ENCODE measurements at regions not wholly inside any gene's neighbourhood (a gene's known extent, or its start where the extent isn't known, plus 50 kb on each side); places are given as distances from the start of the nearest gene placed in this dataset.

DNA sequence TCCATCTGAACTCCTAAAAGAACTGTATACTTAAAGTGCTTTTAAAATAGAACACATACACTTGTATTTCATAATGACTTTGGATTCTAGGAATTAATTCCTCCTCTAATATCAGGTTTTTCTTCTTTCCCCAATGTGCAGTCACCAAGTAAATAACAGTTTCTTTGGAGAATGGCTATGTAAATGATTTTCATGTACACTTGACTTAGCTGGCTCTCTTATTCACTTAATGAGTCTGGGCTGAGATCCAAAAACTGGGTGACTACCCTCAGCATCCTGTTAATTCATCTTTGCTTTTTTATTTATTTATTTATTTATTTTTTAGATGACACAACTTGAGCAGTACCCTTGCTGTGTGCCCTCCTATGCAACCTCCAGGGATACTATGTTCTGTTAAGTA, 1003.7 kb downstream of the SLITRK1 start:
- TF ChIP-seq CREB1 (CRISPR knock-in tag; IDR thresholded peaks at IDR 0.05; ENCODE audit: low read depth) (no peak), ETS1 (IDR thresholded peaks at IDR 0.05) (no peak), ZNF114 (CRISPR knock-in tag; IDR thresholded peaks at IDR 0.05) (no peak), EZH2phosphoT487 (IDR thresholded peaks at IDR 0.05; ENCODE audit: unreplicated experiment) (no peak), STAT1 (IDR thresholded peaks at IDR 0.05; ENCODE audit: unreplicated experiment) (no peak), REST (IDR thresholded peaks at IDR 0.05; ENCODE audit: unreplicated experiment) (no peak), EZH2 (IDR thresholded peaks at IDR 0.05; ENCODE audit: low read depth, unreplicated experiment) (no peak), POLR2AphosphoS5 (IDR thresholded peaks at IDR 0.05; ENCODE audit: low read depth) (no peak), NANOG (IDR thresholded peaks at IDR 0.05; ENCODE audit: borderline replicate concordance) (no peak), ZNF331 (CRISPR knock-in tag; IDR thresholded peaks at IDR 0.05; ENCODE audit: low read depth) (no peak)
- TF ChIP-seq, protein P1, sequence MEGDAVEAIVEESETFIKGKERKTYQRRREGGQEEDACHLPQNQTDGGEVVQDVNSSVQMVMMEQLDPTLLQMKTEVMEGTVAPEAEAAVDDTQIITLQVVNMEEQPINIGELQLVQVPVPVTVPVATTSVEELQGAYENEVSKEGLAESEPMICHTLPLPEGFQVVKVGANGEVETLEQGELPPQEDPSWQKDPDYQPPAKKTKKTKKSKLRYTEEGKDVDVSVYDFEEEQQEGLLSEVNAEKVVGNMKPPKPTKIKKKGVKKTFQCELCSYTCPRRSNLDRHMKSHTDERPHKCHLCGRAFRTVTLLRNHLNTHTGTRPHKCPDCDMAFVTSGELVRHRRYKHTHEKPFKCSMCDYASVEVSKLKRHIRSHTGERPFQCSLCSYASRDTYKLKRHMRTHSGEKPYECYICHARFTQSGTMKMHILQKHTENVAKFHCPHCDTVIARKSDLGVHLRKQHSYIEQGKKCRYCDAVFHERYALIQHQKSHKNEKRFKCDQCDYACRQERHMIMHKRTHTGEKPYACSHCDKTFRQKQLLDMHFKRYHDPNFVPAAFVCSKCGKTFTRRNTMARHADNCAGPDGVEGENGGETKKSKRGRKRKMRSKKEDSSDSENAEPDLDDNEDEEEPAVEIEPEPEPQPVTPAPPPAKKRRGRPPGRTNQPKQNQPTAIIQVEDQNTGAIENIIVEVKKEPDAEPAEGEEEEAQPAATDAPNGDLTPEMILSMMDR (conservative IDR thresholded peaks at IDR 0.05; ENCODE audit: low read depth in 2 of 2) = no peak
- TF ChIP-seq, protein P2, sequence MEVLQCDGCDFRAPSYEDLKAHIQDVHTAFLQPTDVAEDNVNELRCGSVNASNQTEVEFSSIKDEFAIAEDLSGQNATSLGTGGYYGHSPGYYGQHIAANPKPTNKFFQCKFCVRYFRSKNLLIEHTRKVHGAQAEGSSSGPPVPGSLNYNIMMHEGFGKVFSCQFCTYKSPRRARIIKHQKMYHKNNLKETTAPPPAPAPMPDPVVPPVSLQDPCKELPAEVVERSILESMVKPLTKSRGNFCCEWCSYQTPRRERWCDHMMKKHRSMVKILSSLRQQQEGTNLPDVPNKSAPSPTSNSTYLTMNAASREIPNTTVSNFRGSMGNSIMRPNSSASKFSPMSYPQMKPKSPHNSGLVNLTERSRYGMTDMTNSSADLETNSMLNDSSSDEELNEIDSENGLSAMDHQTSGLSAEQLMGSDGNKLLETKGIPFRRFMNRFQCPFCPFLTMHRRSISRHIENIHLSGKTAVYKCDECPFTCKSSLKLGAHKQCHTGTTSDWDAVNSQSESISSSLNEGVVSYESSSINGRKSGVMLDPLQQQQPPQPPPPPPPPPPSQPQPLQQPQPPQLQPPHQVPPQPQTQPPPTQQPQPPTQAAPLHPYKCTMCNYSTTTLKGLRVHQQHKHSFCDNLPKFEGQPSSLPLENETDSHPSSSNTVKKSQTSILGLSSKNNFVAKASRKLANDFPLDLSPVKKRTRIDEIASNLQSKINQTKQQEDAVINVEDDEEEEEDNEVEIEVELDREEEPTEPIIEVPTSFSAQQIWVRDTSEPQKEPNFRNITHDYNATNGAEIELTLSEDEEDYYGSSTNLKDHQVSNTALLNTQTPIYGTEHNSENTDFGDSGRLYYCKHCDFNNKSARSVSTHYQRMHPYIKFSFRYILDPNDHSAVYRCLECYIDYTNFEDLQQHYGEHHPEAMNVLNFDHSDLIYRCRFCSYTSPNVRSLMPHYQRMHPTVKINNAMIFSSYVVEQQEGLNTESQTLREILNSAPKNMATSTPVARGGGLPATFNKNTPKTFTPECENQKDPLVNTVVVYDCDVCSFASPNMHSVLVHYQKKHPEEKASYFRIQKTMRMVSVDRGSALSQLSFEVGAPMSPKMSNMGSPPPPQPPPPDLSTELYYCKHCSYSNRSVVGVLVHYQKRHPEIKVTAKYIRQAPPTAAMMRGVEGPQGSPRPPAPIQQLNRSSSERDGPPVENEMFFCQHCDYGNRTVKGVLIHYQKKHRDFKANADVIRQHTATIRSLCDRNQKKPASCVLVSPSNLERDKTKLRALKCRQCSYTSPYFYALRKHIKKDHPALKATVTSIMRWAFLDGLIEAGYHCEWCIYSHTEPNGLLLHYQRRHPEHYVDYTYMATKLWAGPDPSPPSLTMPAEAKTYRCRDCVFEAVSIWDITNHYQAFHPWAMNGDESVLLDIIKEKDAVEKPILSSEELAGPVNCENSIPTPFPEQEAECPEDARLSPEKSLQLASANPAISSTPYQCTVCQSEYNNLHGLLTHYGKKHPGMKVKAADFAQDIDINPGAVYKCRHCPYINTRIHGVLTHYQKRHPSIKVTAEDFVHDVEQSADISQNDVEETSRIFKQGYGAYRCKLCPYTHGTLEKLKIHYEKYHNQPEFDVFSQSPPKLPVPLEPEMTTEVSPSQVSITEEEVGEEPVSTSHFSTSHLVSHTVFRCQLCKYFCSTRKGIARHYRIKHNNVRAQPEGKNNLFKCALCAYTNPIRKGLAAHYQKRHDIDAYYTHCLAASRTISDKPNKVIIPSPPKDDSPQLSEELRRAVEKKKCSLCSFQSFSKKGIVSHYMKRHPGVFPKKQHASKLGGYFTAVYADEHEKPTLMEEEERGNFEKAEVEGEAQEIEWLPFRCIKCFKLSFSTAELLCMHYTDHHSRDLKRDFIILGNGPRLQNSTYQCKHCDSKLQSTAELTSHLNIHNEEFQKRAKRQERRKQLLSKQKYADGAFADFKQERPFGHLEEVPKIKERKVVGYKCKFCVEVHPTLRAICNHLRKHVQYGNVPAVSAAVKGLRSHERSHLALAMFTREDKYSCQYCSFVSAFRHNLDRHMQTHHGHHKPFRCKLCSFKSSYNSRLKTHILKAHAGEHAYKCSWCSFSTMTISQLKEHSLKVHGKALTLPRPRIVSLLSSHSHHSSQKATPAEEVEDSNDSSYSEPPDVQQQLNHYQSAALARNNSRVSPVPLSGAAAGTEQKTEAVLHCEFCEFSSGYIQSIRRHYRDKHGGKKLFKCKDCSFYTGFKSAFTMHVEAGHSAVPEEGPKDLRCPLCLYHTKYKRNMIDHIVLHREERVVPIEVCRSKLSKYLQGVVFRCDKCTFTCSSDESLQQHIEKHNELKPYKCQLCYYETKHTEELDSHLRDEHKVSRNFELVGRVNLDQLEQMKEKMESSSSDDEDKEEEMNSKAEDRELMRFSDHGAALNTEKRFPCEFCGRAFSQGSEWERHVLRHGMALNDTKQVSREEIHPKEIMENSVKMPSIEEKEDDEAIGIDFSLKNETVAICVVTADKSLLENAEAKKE (CRISPR knock-in tag; IDR thresholded peaks at IDR 0.05) = no peak
- Histone ChIP-seq H3F3A (replicated peaks; ENCODE audit: low read depth) (no peaks in the 10 kb centered on the region), H3K27ac (ENCODE audit: low read depth) (no peak overlapping the region), H2AFZ (no peak overlapping the region), H3K4me3 (no peak overlapping the region), H3K9me2 (ENCODE audit: insufficient read depth) (no peaks in the 10 kb centered on the region), H3K4me1 (ENCODE audit: insufficient read depth) (no peaks in the 10 kb centered on the region), H3K36me3 (ENCODE audit: insufficient read depth) (no peaks in the 10 kb centered on the region), H3K4me2 (no peak overlapping the region), H3K79me2 (replicated peaks; ENCODE audit: insufficient read depth) (no peaks in the 10 kb centered on the region), H4K20me1 (replicated peaks; ENCODE audit: insufficient read depth) (no peaks in the 10 kb centered on the region), H3K27me3 (ENCODE audit: insufficient read depth) (no peaks in the 10 kb centered on the region)
- Mint-ChIP-seq H3K4me3 (no peak overlapping the region), H3K27me3 (ENCODE audit: insufficient read depth, low read depth, poor library complexity) (no peaks in the 10 kb centered on the region), H3K4me1 (no peaks in the 10 kb centered on the region), H3K9me3 (peaks cover 13% of the 10 kb centered on the region), H3K36me3 (ENCODE audit: low read depth) (peaks cover 14% of the 10 kb centered on the region; the same call in 2 of the 3 replicates), H3K27ac (no peak overlapping the region)
- DNase-seq (ENCODE audit: low spot score) (no peak), ATAC-seq (no peak)
